ENCODE measurements at regions not wholly inside any gene's neighbourhood (a gene's known extent, or its start where the extent isn't known, plus 50 kb on each side); places are given as distances from the start of the nearest gene placed in this dataset.

DNA sequence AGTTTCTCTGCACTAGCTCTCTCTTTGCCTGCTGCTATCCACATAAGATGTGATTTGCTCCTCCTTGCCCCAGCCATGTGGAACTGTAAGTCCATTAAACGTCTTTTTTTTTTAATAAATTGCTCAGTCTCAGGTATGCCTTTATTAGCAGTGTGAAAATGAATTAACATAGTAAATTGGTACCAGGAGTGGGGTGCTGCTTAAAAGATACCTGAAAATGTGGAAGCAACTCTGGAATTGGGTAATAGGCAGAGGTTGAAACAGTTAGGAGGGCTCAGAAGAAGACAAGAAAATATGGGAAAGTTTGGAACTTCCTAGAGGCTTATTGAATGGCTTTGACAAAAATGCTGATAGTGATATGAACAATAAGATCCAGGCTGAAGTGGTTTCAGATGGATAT is 159.8 kb downstream of the FSCB start:
- no peak for TF ChIP-seq TAF1 (IDR thresholded peaks at IDR 0.05; ENCODE audit: borderline replicate concordance, low read depth, low read length)
- TF ChIP-seq EP300 (IDR thresholded peaks at IDR 0.05; ENCODE audit: borderline replicate concordance in 1 of 2, low read depth in 1 of 2, low read length in 1 of 2): no peak
- TF ChIP-seq, protein P1, sequence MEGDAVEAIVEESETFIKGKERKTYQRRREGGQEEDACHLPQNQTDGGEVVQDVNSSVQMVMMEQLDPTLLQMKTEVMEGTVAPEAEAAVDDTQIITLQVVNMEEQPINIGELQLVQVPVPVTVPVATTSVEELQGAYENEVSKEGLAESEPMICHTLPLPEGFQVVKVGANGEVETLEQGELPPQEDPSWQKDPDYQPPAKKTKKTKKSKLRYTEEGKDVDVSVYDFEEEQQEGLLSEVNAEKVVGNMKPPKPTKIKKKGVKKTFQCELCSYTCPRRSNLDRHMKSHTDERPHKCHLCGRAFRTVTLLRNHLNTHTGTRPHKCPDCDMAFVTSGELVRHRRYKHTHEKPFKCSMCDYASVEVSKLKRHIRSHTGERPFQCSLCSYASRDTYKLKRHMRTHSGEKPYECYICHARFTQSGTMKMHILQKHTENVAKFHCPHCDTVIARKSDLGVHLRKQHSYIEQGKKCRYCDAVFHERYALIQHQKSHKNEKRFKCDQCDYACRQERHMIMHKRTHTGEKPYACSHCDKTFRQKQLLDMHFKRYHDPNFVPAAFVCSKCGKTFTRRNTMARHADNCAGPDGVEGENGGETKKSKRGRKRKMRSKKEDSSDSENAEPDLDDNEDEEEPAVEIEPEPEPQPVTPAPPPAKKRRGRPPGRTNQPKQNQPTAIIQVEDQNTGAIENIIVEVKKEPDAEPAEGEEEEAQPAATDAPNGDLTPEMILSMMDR (IDR thresholded peaks at IDR 0.05): no peak
- TF ChIP-seq POLR2AphosphoS5 (IDR thresholded peaks at IDR 0.05; ENCODE audit: low read depth, low read length): no peak

All from SK-N-SH (cell line).